ENCODE measurements at regions not wholly inside any gene's neighbourhood (a gene's known extent, or its start where the extent isn't known, plus 50 kb on each side); places are given as distances from the start of the nearest gene placed in this dataset.

DNA sequence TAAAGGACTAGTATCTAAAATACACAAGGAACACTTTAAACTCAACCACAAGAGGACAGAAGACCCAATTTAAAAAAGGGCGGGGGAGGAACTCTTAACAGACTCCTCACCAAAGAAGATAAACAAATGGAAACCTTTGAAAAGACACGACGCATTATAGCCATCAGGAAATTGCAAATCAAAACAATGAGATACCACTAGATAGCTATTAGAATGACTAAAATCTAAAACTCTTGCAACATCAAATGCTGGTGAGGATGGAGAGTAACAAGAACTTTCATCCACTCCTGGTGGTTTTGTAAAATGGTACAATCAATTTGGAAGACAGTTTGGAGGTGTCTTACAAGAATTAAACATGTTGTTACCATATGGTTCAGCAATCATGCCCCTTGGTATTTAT lies 708.2 kb downstream of the BRINP3 start:
- no peak for TF ChIP-seq SMC3 (conservative IDR thresholded peaks at IDR 0.05; ENCODE audit: poor library complexity)
- TF ChIP-seq, protein P1, sequence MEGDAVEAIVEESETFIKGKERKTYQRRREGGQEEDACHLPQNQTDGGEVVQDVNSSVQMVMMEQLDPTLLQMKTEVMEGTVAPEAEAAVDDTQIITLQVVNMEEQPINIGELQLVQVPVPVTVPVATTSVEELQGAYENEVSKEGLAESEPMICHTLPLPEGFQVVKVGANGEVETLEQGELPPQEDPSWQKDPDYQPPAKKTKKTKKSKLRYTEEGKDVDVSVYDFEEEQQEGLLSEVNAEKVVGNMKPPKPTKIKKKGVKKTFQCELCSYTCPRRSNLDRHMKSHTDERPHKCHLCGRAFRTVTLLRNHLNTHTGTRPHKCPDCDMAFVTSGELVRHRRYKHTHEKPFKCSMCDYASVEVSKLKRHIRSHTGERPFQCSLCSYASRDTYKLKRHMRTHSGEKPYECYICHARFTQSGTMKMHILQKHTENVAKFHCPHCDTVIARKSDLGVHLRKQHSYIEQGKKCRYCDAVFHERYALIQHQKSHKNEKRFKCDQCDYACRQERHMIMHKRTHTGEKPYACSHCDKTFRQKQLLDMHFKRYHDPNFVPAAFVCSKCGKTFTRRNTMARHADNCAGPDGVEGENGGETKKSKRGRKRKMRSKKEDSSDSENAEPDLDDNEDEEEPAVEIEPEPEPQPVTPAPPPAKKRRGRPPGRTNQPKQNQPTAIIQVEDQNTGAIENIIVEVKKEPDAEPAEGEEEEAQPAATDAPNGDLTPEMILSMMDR (IDR thresholded peaks at IDR 0.05; ENCODE audit: poor library complexity, severe bottlenecking): no peak
- no peak for TF ChIP-seq EP300 (conservative IDR thresholded peaks at IDR 0.05; ENCODE audit: poor library complexity, severe bottlenecking)
- no peak for TF ChIP-seq EZH2 (IDR thresholded peaks at IDR 0.05; ENCODE audit: borderline replicate concordance, insufficient read depth, low read length, poor library complexity, severe bottlenecking)
- no peak for TF ChIP-seq POLR2AphosphoS5 (IDR thresholded peaks at IDR 0.05)
- no peak for TF ChIP-seq TAF1 (IDR thresholded peaks at IDR 0.05; ENCODE audit: low read depth)
- TF ChIP-seq MXI1 (conservative IDR thresholded peaks at IDR 0.05; ENCODE audit: poor library complexity, severe bottlenecking): no peak
- TF ChIP-seq, protein P2, sequence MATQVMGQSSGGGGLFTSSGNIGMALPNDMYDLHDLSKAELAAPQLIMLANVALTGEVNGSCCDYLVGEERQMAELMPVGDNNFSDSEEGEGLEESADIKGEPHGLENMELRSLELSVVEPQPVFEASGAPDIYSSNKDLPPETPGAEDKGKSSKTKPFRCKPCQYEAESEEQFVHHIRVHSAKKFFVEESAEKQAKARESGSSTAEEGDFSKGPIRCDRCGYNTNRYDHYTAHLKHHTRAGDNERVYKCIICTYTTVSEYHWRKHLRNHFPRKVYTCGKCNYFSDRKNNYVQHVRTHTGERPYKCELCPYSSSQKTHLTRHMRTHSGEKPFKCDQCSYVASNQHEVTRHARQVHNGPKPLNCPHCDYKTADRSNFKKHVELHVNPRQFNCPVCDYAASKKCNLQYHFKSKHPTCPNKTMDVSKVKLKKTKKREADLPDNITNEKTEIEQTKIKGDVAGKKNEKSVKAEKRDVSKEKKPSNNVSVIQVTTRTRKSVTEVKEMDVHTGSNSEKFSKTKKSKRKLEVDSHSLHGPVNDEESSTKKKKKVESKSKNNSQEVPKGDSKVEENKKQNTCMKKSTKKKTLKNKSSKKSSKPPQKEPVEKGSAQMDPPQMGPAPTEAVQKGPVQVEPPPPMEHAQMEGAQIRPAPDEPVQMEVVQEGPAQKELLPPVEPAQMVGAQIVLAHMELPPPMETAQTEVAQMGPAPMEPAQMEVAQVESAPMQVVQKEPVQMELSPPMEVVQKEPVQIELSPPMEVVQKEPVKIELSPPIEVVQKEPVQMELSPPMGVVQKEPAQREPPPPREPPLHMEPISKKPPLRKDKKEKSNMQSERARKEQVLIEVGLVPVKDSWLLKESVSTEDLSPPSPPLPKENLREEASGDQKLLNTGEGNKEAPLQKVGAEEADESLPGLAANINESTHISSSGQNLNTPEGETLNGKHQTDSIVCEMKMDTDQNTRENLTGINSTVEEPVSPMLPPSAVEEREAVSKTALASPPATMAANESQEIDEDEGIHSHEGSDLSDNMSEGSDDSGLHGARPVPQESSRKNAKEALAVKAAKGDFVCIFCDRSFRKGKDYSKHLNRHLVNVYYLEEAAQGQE (IDR thresholded peaks at IDR 0.05; ENCODE audit: borderline replicate concordance): no peak
- TF ChIP-seq RAD21 (conservative IDR thresholded peaks at IDR 0.05): no peak
